ENCODE measurements at regions not wholly inside any gene's neighbourhood (a gene's known extent, or its start where the extent isn't known, plus 50 kb on each side); places are given as distances from the start of the nearest gene placed in this dataset.

GRCh38 chr4:57605376-57605775, 495.2 kb upstream of the IGFBP7 start:
- no peak for TF ChIP-seq CTCF (IDR thresholded peaks at IDR 0.05)
- TF ChIP-seq ZFX (IDR thresholded peaks at IDR 0.05; ENCODE audit: borderline replicate concordance) = no peak

Data from 22Rv1 (cell line).